SK-N-MC (cell line): ENCODE measurements at regions not wholly inside any gene's neighbourhood (a gene's known extent, or its start where the extent isn't known, plus 50 kb on each side); places are given as distances from the start of the nearest gene placed in this dataset.

Experiments
- DNase-seq: peaks from one replicate; pipeline ENCODE4 v3.0.0-alpha.2; 2011; ENCODE audit warnings: low read depth, low spot score
- H3K27ac ChIP-seq: fragments of 200-600 bp; sonication (generic); 2 replicates; pipeline ENCODE4 v1.5.1; 2016; ENCODE audit warnings: mixed run types
- H3K36me3 ChIP-seq: fragments of 200-600 bp; sonication (generic); 2 replicates; pipeline ENCODE4 v1.6.1; 2017; ENCODE audit warnings: antibody characterized with exemption, low read length, mixed read lengths; ENCODE audit not compliant: insufficient read depth
- H3K4me3 ChIP-seq: fragments of 200-600 bp; sonication (generic); 2 replicates; pipeline ENCODE4 v1.5.1; 2016
- H3K9ac ChIP-seq: fragments of 200-600 bp; sonication (generic); 2 replicates; pipeline ENCODE4 v1.8.0; 2017; ENCODE audit warnings: mixed run types, mixed read lengths; ENCODE audit not compliant: insufficient read length
- H3K9me3 ChIP-seq: fragments of 200-600 bp; sonication (generic); 2 replicates; pipeline ENCODE4 v1.6.1; 2017; ENCODE audit warnings: low read depth, mild to moderate bottlenecking, antibody characterized with exemption, low read length, moderate library complexity, mixed read lengths
- EZH2 ChIP-seq: fragments of 200-600 bp; sonication (generic); IDR thresholded peaks from one replicate; pipeline ENCODE4 v1.6.1; 2017; ENCODE audit warnings: antibody characterized with exemption
- FOXP2 ChIP-seq: optimal IDR thresholded peaks from 2 replicates; pipeline ENCODE3; 2011; ENCODE audit warnings: mild to moderate bottlenecking, moderate library complexity; ENCODE audit not compliant: insufficient read depth; ENCODE audit errors: extremely low read length, control extremely low read depth
- POLR2AphosphoS5 ChIP-seq: IDR thresholded peaks from 2 replicates; pipeline ENCODE4 v1.6.1; 2012; ENCODE audit warnings: mild to moderate bottlenecking, low read depth, low read length, borderline replicate concordance

DNA sequence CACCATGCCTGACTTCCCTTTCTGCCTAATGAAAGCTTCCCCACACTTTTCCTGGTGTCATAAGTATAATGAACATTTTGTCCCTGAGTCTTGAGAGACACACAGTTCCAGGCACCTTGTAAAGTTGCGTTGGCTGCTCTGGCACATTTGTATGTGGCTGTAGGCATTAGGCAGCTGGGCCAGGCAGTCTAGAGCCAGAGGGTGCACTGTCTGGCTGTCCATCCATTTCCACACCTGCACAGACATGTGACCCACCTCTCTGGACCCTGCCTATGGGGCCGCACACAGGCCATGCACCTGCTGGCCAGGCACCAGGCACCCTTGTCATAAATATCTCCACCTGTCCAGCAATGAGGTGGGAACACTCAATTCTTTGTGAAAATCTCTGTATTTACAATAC lies 54.7 kb upstream of the ANTXRL start:
- no peak for DNase-seq
- no peak for TF ChIP-seq POLR2AphosphoS5
- no peak for TF ChIP-seq EZH2
- TF ChIP-seq FOXP2: no peak
- Histone ChIP-seq H3K9me3 (no peaks in the 10 kb centered on the region), H3K36me3 (no peaks in the 10 kb centered on the region), H3K9ac (no peak overlapping the region), H3K4me3 (no peak overlapping the region), H3K27ac (no peak overlapping the region)

DNA sequence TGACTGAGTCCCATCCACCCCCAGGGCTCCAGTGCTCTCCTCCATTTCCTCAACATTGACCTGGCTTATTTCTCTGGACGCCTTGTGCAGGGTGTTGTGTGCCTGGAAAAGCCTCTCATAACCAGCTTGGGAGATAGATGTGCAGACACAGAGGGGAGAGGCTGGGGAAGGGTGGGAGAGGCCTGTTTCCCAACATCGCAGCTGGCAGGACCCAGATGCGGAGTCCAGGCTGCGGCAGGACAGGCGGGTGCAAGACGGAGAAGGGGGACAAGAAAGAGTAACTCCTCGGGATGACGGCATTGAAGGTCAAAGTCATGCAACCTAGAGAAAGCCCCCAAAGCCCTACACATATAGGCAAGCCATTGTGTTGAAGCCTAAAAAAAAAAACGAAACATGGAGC lies 54.1 kb upstream of the ANTXRL start:
- no peaks in the 10 kb centered on the region for H3K36me3 ChIP-seq
- H3K27ac ChIP-seq: no peak overlapping the region
- no peak overlapping the region for H3K4me3 ChIP-seq
- DNase-seq: no peak
- H3K9me3 ChIP-seq: no peaks in the 10 kb centered on the region
- H3K9ac ChIP-seq: no peak overlapping the region
- TF ChIP-seq FOXP2 (no peak), POLR2AphosphoS5 (no peak)

- no peak for DNase-seq
- TF ChIP-seq POLR2AphosphoS5 (no peak), EZH2 (no peak), FOXP2 (no peak)
These were observed 53.6 kb upstream of the ANTXRL start for GRCh38 chr10:46233181-46233580.

DNA sequence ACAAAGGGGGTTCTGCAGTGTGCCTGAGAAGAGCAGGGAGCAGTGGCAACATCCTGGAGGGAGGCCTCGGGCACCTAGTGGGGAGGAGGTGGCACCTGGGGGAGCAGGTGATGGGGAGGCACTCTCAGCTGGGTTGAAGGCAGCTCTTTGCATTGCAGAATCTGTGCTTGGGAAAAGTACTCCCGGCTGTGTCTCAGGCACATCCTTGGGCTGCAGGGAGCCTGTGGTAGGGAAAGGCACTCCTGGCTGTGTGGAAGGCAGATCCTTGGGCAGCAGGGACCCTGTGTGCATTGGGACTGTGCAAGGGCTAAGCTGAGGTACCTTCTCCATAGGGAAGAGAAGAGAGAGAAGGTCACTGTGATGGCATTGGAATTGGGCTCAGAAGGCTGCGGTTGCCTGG lies 52.8 kb upstream of the ANTXRL start:
- Histone ChIP-seq H3K36me3 (no peaks in the 10 kb centered on the region), H3K27ac (no peak overlapping the region), H3K4me3 (no peak overlapping the region), H3K9me3 (no peaks in the 10 kb centered on the region), H3K9ac (no peak overlapping the region)
- DNase-seq: no peak
- no peak for TF ChIP-seq FOXP2
- TF ChIP-seq POLR2AphosphoS5: no peak
- no peak for TF ChIP-seq EZH2

More at GRCh38 chr10:46233181-46233580, 53.6 kb upstream of the ANTXRL start:
- no peaks in the 10 kb centered on the region for H3K9me3 ChIP-seq
- no peak overlapping the region for H3K27ac ChIP-seq
- no peaks in the 10 kb centered on the region for H3K36me3 ChIP-seq
- H3K9ac ChIP-seq: no peak overlapping the region
- no peak overlapping the region for H3K4me3 ChIP-seq

DNA sequence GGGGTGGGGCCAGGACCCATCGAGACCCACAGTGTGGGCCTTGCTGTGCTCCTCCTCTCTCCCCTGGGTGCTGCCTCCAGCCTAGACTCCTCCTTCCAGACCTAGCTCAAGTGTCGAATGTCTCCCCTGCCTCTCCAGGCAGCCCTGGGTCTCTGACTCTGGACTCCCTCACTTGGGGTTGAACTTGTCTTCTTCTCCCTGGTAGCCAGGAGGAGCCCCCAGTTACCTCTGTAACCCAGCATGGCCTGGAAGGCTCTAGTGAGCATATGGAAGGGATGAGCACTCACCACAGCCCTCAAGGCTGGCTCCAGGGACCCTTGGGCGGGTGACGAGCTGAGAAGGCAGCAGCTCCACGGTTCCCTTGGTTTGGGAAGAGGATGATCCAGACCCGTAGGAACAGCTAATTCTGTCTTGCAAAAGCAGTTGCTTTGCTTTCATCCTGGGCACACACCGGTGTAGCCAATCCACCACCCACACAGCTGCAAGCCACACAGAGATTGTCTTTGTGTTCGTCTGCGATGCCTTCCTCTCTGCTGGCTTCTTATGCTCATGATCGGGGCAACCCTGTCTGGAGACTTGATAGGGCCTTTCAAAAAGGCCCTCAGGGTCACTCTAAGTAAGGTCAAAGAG lies 52.3 kb upstream of the ANTXRL start:
- Histone ChIP-seq H3K9ac (no peak overlapping the region), H3K36me3 (no peaks in the 10 kb centered on the region), H3K4me3 (no peak overlapping the region), H3K9me3 (no peaks in the 10 kb centered on the region), H3K27ac (no peak overlapping the region)
- DNase-seq: no peak
- no peak for TF ChIP-seq FOXP2
- TF ChIP-seq POLR2AphosphoS5: no peak
- no peak for TF ChIP-seq EZH2

DNA sequence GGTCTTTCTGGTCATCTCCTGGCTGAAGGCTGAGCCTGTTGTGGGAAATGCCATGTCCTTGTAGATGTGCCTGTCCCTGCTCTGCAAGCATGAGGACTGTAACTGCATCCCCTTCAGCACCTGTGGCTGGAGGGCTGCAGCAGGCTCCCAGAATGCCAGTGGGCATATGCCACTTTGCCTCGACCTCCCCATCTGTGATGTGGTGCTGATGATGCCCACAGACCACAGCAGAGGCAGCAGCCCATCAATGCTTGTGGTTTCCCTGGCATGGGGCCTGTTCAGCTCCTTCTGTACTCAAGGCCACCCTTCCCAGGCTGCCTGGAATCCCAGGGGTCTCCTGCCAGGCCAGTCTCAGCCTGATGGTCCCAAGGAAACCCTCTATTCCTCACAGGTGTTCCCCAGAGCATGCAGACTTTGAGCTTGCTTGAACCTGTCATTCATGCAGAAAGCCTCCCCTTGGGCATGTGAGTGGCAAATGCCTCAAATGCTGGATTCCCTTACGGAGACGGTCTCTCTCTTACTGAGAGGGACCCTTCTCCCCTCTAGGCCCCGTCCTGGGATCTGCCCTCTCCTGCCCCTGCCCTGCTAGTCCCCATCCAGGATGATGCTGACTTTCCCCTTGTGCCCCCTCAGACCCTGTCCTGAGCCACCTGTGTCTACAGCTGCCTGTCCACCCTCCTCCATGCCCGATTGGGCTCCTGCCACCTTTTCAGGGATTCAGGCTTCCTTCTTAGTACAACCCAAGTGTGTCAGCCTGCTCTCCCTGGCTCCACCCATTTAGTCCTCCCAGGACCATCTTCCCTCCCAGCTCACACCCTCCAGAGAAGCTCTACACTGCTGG lies 50.9 kb upstream of the ANTXRL start:
- no peaks in the 10 kb centered on the region for H3K36me3 ChIP-seq
- DNase-seq: no peak
- TF ChIP-seq FOXP2 (no peak), EZH2 (no peak), POLR2AphosphoS5 (no peak)
- H3K9ac ChIP-seq: no peak overlapping the region
- H3K9me3 ChIP-seq: no peaks in the 10 kb centered on the region
- no peak overlapping the region for H3K27ac ChIP-seq
- no peak overlapping the region for H3K4me3 ChIP-seq

DNA sequence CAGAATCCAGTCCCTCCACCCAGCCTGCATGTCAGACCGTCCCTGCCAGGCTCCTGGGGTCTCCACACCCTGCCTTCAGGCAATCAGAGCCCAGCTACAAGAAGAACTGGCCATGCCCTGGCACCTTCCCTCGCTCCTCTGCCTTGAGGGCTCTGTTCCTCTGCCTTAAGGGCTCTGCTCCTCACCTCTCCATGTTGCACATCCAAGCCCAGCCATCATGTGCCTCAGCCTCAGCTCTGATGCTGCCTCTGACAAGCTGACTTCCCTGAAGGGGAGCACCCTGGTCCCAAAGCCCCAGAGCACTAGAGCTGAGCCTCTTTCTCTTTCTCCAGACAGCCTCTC lies 50.3 kb upstream of the ANTXRL start:
- TF ChIP-seq EZH2: no peak
- no peak for TF ChIP-seq POLR2AphosphoS5
- no peak for TF ChIP-seq FOXP2
- H3K4me3 ChIP-seq: no peak overlapping the region
- H3K36me3 ChIP-seq: no peaks in the 10 kb centered on the region
- no peaks in the 10 kb centered on the region for H3K9me3 ChIP-seq
- DNase-seq: no peak
- H3K27ac ChIP-seq: no peak overlapping the region
- H3K9ac ChIP-seq: no peak overlapping the region

DNA sequence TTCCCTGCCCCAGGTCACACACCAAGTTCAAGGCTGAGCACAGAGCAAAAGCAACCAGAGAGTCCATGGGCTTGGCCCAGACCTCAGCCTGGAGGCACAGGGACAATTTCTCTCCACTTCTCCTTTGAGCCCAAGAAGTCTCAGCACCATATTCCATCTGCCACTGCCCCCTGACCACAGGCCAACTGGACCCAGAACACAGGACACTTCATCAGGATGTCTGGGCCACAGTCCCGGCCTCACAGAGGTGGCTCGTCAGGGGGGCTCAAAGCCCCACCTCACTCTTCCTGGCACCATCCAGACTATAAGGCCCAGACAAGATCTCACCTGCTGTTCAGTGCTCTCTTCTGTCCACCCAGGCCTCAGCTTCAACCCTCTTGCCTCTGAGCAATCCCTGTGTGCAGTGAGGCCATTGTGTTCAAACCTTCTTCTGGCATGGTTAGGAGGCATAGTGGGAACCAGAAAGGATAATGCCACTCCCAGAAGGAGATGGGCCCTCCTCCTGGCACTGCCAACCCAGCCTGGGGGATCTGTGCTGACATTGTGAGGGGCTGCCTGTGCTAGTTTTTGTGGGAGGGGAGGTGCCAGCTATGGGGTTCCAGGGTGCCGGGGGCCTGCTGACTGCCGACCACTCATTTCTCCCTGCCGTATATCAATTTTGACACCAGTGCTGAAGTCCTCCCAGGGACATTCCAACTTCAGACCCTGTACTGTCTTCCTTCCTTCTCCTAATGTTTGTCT lies 49.7 kb upstream of the ANTXRL start:
- Histone ChIP-seq H3K36me3 (no peaks in the 10 kb centered on the region), H3K9me3 (no peaks in the 10 kb centered on the region), H3K9ac (no peak overlapping the region), H3K27ac (no peak overlapping the region), H3K4me3 (no peak overlapping the region)
- DNase-seq: no peak
- TF ChIP-seq FOXP2 (no peak), POLR2AphosphoS5 (no peak), EZH2 (no peak)
